HEK293 (cell line): ENCODE measurements at regions not wholly inside any gene's neighbourhood (a gene's known extent, or its start where the extent isn't known, plus 50 kb on each side); places are given as distances from the start of the nearest gene placed in this dataset.

Experiments used
- ZNF76 ChIP-seq: fragments of 450-650 bp; formaldehyde crosslinking; IDR thresholded peaks from 2 replicates; pipeline ENCODE4; 2016; ENCODE audit warnings: low read depth, missing biosample characterization, missing genetic modification characterization, borderline replicate concordance
- TF ChIP-seq, protein P1 (sequence below): fragments of 450-650 bp; formaldehyde crosslinking; IDR thresholded peaks from 2 replicates; pipeline ENCODE4 v1.5.1; 2016; ENCODE audit warnings: missing biosample characterization, missing genetic modification characterization

DNA sequence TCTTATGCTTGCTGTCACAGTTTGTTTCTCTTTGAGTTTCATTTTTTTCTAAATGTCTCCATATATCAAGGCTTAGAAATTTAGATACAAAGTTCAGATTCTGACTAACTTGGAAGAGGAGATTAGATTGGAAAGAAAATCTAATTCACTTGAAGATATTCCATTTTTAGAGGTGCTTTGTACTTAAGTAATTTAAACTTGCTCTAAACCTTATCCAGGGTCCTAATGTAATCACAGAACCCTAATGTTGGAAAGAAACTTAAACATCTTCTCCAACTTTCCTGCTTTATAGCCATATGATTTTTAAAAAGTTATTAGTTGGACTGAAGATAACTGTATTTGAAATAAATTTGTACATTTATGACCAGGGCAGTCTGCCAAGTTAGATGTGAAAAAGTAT, 81.1 kb upstream of the ARHGEF3 start:
- TF ChIP-seq, protein P1, sequence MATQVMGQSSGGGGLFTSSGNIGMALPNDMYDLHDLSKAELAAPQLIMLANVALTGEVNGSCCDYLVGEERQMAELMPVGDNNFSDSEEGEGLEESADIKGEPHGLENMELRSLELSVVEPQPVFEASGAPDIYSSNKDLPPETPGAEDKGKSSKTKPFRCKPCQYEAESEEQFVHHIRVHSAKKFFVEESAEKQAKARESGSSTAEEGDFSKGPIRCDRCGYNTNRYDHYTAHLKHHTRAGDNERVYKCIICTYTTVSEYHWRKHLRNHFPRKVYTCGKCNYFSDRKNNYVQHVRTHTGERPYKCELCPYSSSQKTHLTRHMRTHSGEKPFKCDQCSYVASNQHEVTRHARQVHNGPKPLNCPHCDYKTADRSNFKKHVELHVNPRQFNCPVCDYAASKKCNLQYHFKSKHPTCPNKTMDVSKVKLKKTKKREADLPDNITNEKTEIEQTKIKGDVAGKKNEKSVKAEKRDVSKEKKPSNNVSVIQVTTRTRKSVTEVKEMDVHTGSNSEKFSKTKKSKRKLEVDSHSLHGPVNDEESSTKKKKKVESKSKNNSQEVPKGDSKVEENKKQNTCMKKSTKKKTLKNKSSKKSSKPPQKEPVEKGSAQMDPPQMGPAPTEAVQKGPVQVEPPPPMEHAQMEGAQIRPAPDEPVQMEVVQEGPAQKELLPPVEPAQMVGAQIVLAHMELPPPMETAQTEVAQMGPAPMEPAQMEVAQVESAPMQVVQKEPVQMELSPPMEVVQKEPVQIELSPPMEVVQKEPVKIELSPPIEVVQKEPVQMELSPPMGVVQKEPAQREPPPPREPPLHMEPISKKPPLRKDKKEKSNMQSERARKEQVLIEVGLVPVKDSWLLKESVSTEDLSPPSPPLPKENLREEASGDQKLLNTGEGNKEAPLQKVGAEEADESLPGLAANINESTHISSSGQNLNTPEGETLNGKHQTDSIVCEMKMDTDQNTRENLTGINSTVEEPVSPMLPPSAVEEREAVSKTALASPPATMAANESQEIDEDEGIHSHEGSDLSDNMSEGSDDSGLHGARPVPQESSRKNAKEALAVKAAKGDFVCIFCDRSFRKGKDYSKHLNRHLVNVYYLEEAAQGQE (tag by site-specific recombination) = no peak
- TF ChIP-seq ZNF76 (tag by site-specific recombination) = no peak
